ENCODE measurements at regions not wholly inside any gene's neighbourhood (a gene's known extent, or its start where the extent isn't known, plus 50 kb on each side); places are given as distances from the start of the nearest gene placed in this dataset.
"Not testable (repeated sequence)": the region's sequence is repeated elsewhere in the genome, so short reads cannot be mapped to it uniquely, and the experiment has no call there.

DNA sequence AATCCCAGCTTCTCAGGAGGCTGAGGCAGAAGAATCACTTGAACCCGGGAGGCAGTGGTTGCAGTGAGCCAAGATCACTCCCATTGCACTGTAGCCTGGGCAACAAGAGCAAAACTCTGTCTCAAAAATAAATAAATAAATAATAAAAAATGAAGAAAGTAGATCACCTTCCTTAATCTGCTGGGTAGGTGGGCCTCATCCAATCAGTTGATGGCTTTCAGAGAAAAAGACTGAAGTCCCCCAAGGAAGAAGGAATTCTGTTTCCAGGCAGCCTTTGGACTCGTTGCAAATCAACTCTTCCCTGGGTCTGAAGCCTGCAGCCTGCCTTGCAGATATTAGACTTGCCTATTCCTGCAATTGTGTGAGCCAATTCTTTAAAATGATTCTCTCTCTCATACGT lies 136.5 kb downstream of the TFCP2L1 start:
- no peak for ATAC-seq

DNA sequence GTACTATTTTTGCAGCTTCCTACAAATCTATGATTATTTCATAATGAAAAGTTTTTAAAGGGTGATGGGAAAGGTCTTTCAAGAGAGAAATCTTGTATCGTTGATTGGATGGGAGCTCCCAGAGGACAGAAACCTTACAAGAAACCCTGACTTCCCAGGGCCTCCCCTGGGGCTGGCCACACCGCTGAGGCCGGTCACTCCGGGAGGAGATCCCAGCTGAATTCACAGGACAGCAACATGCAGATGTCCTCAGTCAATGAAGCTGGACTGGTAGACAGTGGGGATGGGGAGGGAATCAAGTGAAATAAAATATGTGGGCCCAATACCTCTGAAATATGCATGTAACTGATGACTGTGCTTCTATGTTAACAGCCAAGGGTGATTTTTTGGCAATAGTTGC lies 135.6 kb downstream of the TFCP2L1 start:
- ATAC-seq, result no peak

DNA sequence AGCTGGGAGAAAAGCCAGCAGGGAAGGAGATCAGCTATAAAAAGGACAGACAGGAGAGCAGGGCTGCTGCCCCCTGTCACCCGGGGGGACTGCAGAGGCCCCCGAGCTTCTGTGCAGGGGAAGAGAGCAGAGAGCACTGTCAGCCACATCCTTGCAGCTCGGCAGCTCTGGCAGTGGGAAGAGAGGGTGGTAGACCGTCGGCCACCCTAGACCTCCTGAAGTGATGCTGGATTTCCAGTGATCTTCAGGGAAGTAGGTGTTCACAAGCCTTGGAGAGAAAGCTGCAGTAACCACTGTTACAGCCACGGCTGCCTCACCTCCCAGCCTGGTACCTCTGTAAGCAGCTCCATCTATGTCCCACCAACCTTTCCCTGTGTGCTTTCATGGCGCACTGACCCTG lies 134.9 kb downstream of the TFCP2L1 start:
- ATAC-seq, result no peak

DNA sequence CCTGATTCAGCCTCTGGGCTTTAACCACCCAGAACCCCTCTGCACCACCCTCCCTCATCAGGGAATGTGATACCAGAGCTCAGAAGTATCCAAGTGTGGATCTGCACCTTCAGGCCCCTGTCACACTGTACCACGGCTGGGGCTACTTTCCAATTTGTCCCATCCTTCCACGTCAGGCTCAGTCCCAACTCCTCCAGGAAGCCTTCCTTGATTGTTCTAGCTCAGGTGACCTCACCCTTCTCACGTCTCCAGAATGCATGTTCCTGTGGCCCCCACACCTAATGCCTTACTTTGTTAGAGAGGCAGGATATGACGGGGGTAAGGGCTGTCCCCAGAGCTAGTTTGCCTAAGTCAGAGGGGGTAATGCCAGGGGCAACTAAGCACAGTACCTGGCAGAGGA lies 134.3 kb downstream of the TFCP2L1 start:
- no peak for ATAC-seq

DNA sequence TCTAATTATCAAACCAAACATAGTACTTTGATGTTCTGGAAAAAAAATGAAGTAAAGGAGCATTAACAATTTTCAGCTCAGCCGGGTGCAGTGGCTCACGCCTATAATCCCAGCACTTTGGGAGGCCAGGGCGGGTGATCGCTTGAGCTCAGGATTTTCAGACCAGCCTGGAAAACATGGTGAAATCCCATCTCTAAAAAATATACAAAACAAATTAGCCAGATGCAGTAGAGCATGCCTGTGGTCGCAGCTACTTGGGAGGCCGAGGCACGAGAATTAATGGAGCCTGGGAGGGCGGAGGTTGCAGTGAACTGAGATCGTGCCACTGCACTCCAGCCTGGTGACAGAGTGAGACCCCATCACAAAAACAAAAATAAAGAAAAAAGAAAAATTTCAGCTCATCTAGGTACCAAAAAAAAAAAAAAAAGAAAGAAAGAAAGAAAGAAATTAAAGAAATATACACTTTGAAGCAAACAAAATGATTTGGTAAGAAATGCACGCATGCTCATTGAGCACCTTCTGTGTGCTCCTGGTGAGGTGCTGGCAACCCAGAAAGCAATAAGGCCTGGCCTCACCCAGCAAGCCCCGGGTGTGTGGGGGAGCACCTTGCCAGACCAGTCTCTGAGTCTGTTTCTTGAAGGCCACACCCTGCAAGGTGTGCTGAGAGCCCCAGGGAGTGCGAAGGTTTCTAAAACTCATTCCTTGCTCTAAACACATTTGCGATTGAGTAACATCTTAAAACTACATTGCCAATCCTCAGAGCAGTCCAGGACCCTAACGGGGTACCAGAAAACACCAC lies 133.5 kb downstream of the TFCP2L1 start:
- no peak for ATAC-seq

DNA sequence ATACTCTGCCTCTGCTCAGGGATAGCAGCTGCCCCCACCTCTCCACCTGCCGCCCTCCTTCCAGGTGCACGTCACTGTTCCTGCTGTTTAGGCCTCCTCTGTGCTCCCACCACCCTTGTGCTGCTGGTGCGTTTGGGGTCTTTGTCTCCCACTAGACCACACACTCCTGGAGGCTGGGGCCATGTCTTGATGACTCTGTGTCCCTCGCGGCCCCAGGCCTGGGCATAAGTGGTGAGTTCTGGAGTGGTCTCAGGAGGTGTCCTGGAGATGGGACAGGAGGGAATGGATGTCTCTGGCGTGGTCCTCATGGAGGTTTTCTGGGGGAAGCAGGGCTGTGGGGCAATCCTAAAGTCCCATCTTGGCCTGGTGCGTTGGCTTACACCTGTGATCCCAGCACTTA lies 132.1 kb downstream of the TFCP2L1 start:
- ATAC-seq, result no peak

DNA sequence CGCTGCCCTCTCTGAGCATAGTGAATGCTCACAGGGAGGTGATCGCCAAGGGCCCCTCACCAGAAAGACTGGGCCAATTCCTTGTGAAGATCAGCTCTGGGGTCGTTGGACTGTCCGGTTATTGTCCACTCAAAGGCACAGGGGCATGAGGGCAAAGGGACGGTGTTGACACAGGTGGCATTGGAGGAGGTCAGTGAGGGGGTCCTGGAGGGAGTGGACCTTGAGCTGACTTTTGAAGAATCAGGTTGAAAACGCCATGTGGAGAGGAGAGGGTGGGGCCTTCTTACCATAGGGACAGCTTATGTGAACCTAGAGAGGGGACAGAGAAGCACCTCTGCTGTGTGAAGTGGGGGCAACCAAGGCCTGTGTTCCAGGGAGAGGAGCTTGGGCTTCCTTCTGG lies 131.5 kb downstream of the TFCP2L1 start:
- ATAC-seq, result no peak

DNA sequence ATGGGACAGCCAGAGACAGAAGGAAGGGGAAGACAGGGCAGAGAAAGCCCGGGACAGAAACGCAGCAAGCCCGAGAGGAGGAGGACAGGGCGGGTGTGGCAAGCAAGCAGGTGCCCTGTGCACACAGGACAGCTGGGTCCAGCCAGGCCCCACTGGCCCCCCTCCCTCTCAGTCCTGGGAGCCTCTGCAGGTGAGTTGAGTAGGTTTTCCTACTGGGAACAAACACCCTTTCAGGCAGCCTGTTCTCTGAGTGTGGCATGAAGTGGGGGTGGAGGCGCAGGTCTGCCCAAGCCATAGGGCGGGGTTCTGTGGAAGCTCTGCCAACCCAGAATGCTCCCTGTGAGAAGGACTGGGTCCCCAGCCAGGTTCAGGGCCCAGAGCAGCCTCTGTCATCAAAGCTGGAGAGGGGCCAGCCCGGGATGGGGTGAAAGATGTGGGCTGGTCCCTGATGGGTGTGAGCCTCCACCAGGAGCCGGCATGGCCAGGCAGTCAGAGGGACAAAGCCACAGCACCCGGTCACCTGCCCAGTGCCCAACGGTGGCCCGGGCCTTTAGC lies 129.4 kb downstream of the TFCP2L1 start:
- no peak for ATAC-seq

DNA sequence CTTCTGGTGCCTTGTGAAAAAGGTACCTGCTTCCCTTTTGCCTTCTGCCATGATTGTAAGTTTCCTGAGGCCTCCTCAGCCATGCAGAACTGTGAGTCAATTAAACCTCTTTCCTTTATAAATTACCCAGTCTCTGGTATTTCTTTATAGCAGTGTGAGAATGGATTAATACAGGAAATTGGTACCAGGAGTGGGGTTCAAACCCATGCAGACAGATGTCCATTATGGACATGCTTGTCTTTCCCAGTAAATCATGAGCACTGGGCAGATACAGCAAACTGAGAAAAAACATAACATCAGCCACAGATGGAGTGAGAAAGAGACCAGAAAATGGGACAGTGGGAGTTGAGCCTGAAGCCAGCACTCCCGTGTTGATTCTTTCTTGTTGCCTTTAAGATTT lies 127.5 kb downstream of the TFCP2L1 start:
- not testable (repeated sequence) for ATAC-seq

DNA sequence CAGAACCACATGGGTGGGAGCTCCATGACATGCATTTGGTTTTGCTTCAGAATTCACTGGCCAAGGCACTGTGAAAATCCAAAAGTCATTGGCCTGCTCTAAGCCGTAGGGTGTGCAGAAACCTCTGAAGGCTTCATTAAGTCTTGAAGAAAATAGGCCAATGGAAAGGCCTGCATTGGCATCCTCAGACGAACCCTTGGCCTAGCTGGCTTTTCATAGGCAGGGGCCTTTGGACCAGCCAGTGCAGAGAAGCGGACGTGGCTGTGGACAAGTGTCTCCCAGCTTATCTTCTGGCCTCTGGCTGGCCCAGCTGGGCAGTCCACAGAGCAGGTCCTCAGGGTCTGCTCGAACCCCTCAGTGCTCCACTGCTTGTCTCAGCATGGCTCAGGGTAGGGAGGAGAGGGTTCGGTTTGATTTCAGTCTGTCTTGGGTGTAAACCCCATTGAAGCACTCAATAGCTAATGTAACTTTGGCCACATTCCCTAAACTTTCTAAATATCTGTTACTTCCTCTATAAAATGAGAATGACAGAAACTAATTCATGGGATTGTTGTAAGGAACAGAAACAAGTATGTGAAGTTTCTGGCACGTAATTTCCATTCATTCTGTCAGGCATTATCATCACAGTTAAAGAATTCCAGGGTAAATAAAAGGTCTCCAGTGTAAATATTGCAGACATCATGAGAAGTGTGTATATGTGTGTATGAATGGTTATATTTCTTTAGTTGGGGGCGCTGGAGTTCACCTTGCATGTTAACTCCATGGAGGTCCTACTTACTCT lies 125.5 kb downstream of the TFCP2L1 start:
- no peak for ATAC-seq

DNA sequence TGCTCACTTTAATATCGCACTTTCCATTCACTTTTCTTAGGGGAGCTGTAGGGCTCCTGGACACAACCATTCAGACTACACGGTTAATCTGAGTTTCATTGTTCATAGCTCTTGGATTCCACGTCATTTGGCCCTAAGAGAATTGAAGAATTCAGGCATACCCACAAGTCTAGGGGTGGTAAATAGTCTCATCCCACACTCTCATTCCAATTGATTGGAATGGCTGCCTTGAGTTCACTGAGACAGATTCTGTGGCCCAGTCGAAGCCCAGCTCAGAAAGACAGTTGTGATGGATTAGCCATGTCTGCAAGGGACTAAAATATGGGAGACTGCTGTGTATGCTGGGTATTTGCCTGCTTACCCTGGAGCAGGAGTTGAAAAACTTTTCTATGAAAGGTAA lies 124.6 kb downstream of the TFCP2L1 start:
- ATAC-seq, result no peak

DNA sequence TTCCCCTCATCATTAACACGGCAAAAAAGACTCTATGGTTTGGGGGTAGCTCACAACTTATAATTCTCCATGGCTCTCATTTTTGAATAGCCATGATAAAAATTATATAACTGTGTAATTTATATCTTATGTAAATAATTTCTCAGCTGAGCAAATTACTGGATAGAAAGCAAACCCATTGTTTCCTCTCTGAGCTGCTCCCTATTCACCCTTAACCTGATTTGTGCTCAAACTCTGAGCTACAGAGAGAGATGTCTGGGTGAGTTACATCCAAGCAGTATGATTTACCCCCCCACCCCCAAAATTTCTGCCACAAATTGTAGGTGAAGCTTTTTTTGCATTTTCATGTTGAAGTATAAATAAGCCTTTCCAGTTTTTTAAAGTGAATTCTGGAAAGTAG lies 123.7 kb downstream of the TFCP2L1 start:
- ATAC-seq, result no peak

DNA sequence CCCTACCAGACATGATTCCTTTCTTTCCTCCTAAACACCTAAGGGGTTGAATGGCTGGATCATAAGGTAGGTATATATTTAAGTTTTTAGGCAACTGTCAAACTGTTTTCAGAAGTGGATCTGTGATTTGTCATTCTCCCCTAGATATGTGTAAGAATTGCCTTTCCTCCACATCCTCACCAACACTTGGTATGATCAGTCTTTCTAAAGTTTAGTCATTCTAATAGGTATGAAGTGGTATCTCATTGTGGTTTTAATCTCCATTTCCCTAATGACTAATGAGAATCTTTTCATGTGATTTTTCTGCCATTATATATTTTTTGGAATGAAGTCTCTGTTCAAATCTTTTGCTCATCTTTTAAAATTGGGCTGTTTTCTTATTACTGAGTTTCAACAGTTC lies 122.1 kb downstream of the TFCP2L1 start:
- no peak for ATAC-seq

DNA sequence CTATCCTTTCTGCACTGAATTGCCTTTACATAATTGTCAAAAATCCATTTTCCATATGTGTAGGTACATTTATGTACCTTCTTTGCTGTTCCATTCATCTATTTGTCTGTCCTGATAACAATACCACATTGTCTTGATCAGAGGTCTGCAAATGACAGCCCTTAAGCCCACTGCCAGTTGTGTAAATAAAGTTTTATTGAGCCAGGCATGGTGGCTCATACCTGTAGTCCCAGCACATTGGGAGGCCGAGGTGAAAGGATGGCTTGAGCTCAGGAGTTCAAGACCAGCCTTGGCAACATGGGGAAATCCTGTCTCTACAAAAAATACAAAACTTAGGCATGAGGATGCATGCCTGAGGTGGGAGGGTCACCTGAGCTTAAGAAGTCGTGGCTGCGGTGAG lies 121.0 kb downstream of the TFCP2L1 start:
- ATAC-seq, result no peak

DNA sequence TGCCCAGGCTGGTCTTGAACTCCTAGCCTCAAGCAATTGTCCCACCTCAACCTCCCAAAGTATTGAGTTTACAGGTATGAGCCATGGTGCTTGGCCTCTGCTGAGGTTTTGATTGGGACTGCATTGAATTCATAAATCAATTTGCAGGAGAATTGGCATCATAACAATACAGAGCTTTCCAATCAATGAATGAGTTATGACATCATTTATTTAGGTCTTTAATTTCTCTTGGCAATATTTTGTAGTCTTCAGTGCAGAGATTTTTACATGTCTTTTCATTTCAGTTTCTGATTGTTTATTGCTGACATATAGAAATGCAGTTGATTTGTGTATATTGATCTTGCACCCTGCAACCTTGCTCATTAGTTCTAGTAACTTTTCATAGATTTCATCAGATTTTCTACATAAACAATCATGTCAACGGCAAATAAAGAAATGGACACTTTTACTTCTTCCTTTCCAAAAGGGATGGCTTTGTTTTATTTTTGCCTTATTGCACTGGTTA lies 119.9 kb downstream of the TFCP2L1 start:
- no peak for ATAC-seq
